ENCODE measurements at regions not wholly inside any gene's neighbourhood (a gene's known extent, or its start where the extent isn't known, plus 50 kb on each side); places are given as distances from the start of the nearest gene placed in this dataset.

- Histone ChIP-seq H3K36me3 (ENCODE audit: control insufficient read depth, insufficient read depth, low read length) (no peaks in the 10 kb centered on the region), H3K27ac (ENCODE audit: low read depth, low read length) (peak overlapping the region; percentile 49), H3K27me3 (ENCODE audit: control insufficient read depth, insufficient read depth, low read length, poor library complexity, severe bottlenecking) (no peaks in the 10 kb centered on the region), H3K4me1 (ENCODE audit: control insufficient read depth, insufficient read depth, low read length) (no peaks in the 10 kb centered on the region), H3K4me3 (ENCODE audit: low read length) (no peak overlapping the region), H3K9ac (ENCODE audit: extremely low read depth, low read length, poor library complexity, severe bottlenecking) (no peak overlapping the region), H3K9me3 (ENCODE audit: control insufficient read depth, low read length) (no peaks in the 10 kb centered on the region)
- Mint-ChIP-seq H3K27me3 (ENCODE audit: insufficient read depth) (no peaks in the 10 kb centered on the region), H3K4me1 (peaks cover 17% of the 10 kb centered on the region), H3K9me3 (peaks cover 13% of the 10 kb centered on the region), H3K36me3 (ENCODE audit: low read depth) (no peaks in the 10 kb centered on the region), H3K27ac (no peak overlapping the region), H3K4me3 (no peak overlapping the region)
- TF ChIP-seq CTCF (conservative IDR thresholded peaks at IDR 0.05) = no peak
- WGBS, 2 experiments (ENCODE audit: insufficient coverage in 1 of 2, insufficient read length in 1 of 2) = 82 to 90% methylated on average over 2 to 3 of the region's 3 CpGs
- no peak for DNase-seq
These were observed 135.1 kb upstream of the ATP6AP2 start for GRCh38 chrX:40445691-40446090.

- H3K9me3 ChIP-seq (ENCODE audit: control insufficient read depth, low read length) = no peaks in the 10 kb centered on the region
- H3K9ac ChIP-seq (ENCODE audit: extremely low read depth, low read length, poor library complexity, severe bottlenecking) = no peak overlapping the region
- 68 to 70% methylated on average over 8 to 12 of the region's 12 CpGs for WGBS, 2 experiments (ENCODE audit: insufficient coverage in 1 of 2, insufficient read length in 1 of 2)
- DNase-seq = no peak
- H3K4me3 ChIP-seq (ENCODE audit: low read length) = no peak overlapping the region
- Mint-ChIP-seq H3K9me3 (peaks cover 8% of the 10 kb centered on the region), H3K36me3 (ENCODE audit: low read depth) (no peaks in the 10 kb centered on the region), H3K4me3 (no peak overlapping the region), H3K27me3 (ENCODE audit: insufficient read depth) (no peaks in the 10 kb centered on the region), H3K27ac (no peak overlapping the region), H3K4me1 (peaks cover 17% of the 10 kb centered on the region)
- no peaks in the 10 kb centered on the region for H3K4me1 ChIP-seq (ENCODE audit: control insufficient read depth, insufficient read depth, low read length)
- H3K36me3 ChIP-seq (ENCODE audit: control insufficient read depth, insufficient read depth, low read length) = no peaks in the 10 kb centered on the region
- peak overlapping the region; percentile 49 for H3K27ac ChIP-seq (ENCODE audit: low read depth, low read length)
- no peaks in the 10 kb centered on the region for H3K27me3 ChIP-seq (ENCODE audit: control insufficient read depth, insufficient read depth, low read length, poor library complexity, severe bottlenecking)
- TF ChIP-seq CTCF (conservative IDR thresholded peaks at IDR 0.05) = no peak
These were observed 135.8 kb upstream of the ATP6AP2 start for GRCh38 chrX:40444798-40445496.

- Histone ChIP-seq H3K9me3 (ENCODE audit: control insufficient read depth, low read length) (no peaks in the 10 kb centered on the region), H3K27ac (ENCODE audit: low read depth, low read length) (no peak overlapping the region), H3K9ac (ENCODE audit: extremely low read depth, low read length, poor library complexity, severe bottlenecking) (no peak overlapping the region), H3K4me1 (ENCODE audit: control insufficient read depth, insufficient read depth, low read length) (no peaks in the 10 kb centered on the region), H3K36me3 (ENCODE audit: control insufficient read depth, insufficient read depth, low read length) (no peaks in the 10 kb centered on the region), H3K4me3 (ENCODE audit: low read length) (no peak overlapping the region), H3K27me3 (ENCODE audit: control insufficient read depth, insufficient read depth, low read length, poor library complexity, severe bottlenecking) (no peaks in the 10 kb centered on the region)
- DNase-seq = no peak
- H3K4me1 Mint-ChIP-seq = peaks cover 9% of the 10 kb centered on the region
- no peaks in the 10 kb centered on the region for H3K36me3 Mint-ChIP-seq (ENCODE audit: low read depth)
- no peaks in the 10 kb centered on the region for H3K27me3 Mint-ChIP-seq (ENCODE audit: insufficient read depth)
- H3K27ac Mint-ChIP-seq = no peak overlapping the region
- TF ChIP-seq CTCF (conservative IDR thresholded peaks at IDR 0.05) = no peak
- WGBS, 2 experiments (ENCODE audit: insufficient coverage in 1 of 2, insufficient read length in 1 of 2) = 20 to 90% methylated on average over 1 to 2 of the region's 2 CpGs
- H3K9me3 Mint-ChIP-seq = peaks cover 6% of the 10 kb centered on the region
- H3K4me3 Mint-ChIP-seq = no peak overlapping the region
These were observed 136.6 kb upstream of the ATP6AP2 start for GRCh38 chrX:40444133-40444532.

All from endodermal cell (in vitro differentiated cells).